ENCODE measurements at regions not wholly inside any gene's neighbourhood (a gene's known extent, or its start where the extent isn't known, plus 50 kb on each side); places are given as distances from the start of the nearest gene placed in this dataset.

- DNase-seq (ENCODE audit: low read depth): no peak
- no peak overlapping the region for H3K4me3 ChIP-seq (ENCODE audit: control insufficient read depth, low read depth, low read length)
- no peak for TF ChIP-seq CTCF (IDR thresholded peaks at IDR 0.05; ENCODE audit: control insufficient read depth, insufficient read depth, low read depth, low read length, missing control alignments)
These were observed 401.5 kb upstream of the JARID2 start for GRCh38 chr6:14844411-14844810.

- H3K4me3 ChIP-seq (ENCODE audit: control insufficient read depth, low read depth, low read length): no peak overlapping the region
- TF ChIP-seq CTCF (IDR thresholded peaks at IDR 0.05; ENCODE audit: control insufficient read depth, insufficient read depth, low read depth, low read length, missing control alignments): no peak
- peak; percentile 29 for DNase-seq (ENCODE audit: low read depth)
These were observed 397.9 kb upstream of the JARID2 start for GRCh38 chr6:14848019-14848418.

GRCh38 chr6:14849185-14849584 lies 396.7 kb upstream of the JARID2 start:
- no peak for TF ChIP-seq CTCF (IDR thresholded peaks at IDR 0.05; ENCODE audit: control insufficient read depth, insufficient read depth, low read depth, low read length, missing control alignments)
- no peak for DNase-seq (ENCODE audit: low read depth)
- H3K4me3 ChIP-seq (ENCODE audit: control insufficient read depth, low read depth, low read length): no peak overlapping the region

GRCh38 chr6:14851281-14851680 lies 394.6 kb upstream of the JARID2 start:
- DNase-seq (ENCODE audit: low read depth): no peak
- no peak for TF ChIP-seq CTCF (IDR thresholded peaks at IDR 0.05; ENCODE audit: control insufficient read depth, insufficient read depth, low read depth, low read length, missing control alignments)
- H3K4me3 ChIP-seq (ENCODE audit: control insufficient read depth, low read depth, low read length): no peak overlapping the region

- no peak for DNase-seq (ENCODE audit: low read depth)
- TF ChIP-seq CTCF (IDR thresholded peaks at IDR 0.05; ENCODE audit: control insufficient read depth, insufficient read depth, low read depth, low read length, missing control alignments): no peak
- no peak overlapping the region for H3K4me3 ChIP-seq (ENCODE audit: control insufficient read depth, low read depth, low read length)
These were observed 393.5 kb upstream of the JARID2 start for GRCh38 chr6:14852375-14852774.

GRCh38 chr6:14856177-14856576 lies 389.7 kb upstream of the JARID2 start:
- no peak for TF ChIP-seq CTCF (IDR thresholded peaks at IDR 0.05; ENCODE audit: control insufficient read depth, insufficient read depth, low read depth, low read length, missing control alignments)
- no peak for DNase-seq (ENCODE audit: low read depth)
- H3K4me3 ChIP-seq (ENCODE audit: control insufficient read depth, low read depth, low read length): no peak overlapping the region

- DNase-seq (ENCODE audit: low read depth): no peak
- TF ChIP-seq CTCF (IDR thresholded peaks at IDR 0.05; ENCODE audit: control insufficient read depth, insufficient read depth, low read depth, low read length, missing control alignments): no peak
- no peak overlapping the region for H3K4me3 ChIP-seq (ENCODE audit: control insufficient read depth, low read depth, low read length)
These were observed 388.9 kb upstream of the JARID2 start for GRCh38 chr6:14857001-14857400.
